GM18498 (cell line): ENCODE measurements at regions not wholly inside any gene's neighbourhood (a gene's known extent, or its start where the extent isn't known, plus 50 kb on each side); places are given as distances from the start of the nearest gene placed in this dataset.

Experiments used
- ATAC-seq: cut with Tn5 transposase; IDR thresholded peaks from one replicate; pipeline ENCODE4 v1.9.1; 2021; ENCODE audit warnings: mild to moderate bottlenecking, moderate library complexity; ENCODE audit not compliant: unreplicated experiment

- no peak for ATAC-seq
Observed at GRCh38 chr20:24773751-24774201, 175.3 kb upstream of the CST7 start.

GRCh38 chr20:24775966-24776365 is 173.1 kb upstream of the CST7 start:
- ATAC-seq, result no peak

GRCh38 chr20:24776755-24777271 is 172.3 kb upstream of the CST7 start:
- no peak for ATAC-seq

- no peak for ATAC-seq
Observed at GRCh38 chr20:24777746-24778145, 171.3 kb upstream of the CST7 start.

GRCh38 chr20:24778585-24779031 is 170.5 kb upstream of the CST7 start:
- no peak for ATAC-seq

GRCh38 chr20:24779131-24779530 is 169.9 kb upstream of the CST7 start:
- no peak for ATAC-seq

- no peak for ATAC-seq
Observed at GRCh38 chr20:24779946-24780345, 169.1 kb upstream of the CST7 start.

GRCh38 chr20:24780674-24781417 is 168.2 kb upstream of the CST7 start:
- no peak for ATAC-seq

- ATAC-seq, result no peak
Observed at GRCh38 chr20:24781418-24781980, 167.6 kb upstream of the CST7 start.

GRCh38 chr20:24782301-24782700 is 166.8 kb upstream of the CST7 start:
- ATAC-seq, result no peak

GRCh38 chr20:24782801-24783630 is 166.1 kb upstream of the CST7 start:
- no peak for ATAC-seq

- peak; percentile 64 for ATAC-seq
Observed at GRCh38 chr20:24783631-24784492, 165.2 kb upstream of the CST7 start.

GRCh38 chr20:24784607-24785006 is 164.5 kb upstream of the CST7 start:
- no peak for ATAC-seq

- ATAC-seq, result no peak
Observed at GRCh38 chr20:24785141-24786110, 163.6 kb upstream of the CST7 start.

GRCh38 chr20:24786111-24786495 is 163.0 kb upstream of the CST7 start:
- ATAC-seq, result no peak

GRCh38 chr20:24786646-24787045 is 162.4 kb upstream of the CST7 start:
- ATAC-seq, result no peak

- ATAC-seq, result no peak
Observed at GRCh38 chr20:24787071-24787470, 162.0 kb upstream of the CST7 start.

- no peak for ATAC-seq
Observed at GRCh38 chr20:24787621-24788020, 161.4 kb upstream of the CST7 start.

- no peak for ATAC-seq
Observed at GRCh38 chr20:24789877-24790276, 159.2 kb upstream of the CST7 start.
